ENCODE measurements at regions not wholly inside any gene's neighbourhood (a gene's known extent, or its start where the extent isn't known, plus 50 kb on each side); places are given as distances from the start of the nearest gene placed in this dataset.
A peak's percentile ranks its signal among the peaks of the same experiment; 100 is the strongest.

- no peaks in the 10 kb centered on the region for H3K36me3 ChIP-seq (ENCODE audit: insufficient read depth, low read length)
- no peak overlapping the region for H3K4me3 ChIP-seq (ENCODE audit: low read depth in 1 of 2, low read length in 2 of 2)
- H3K9ac ChIP-seq (ENCODE audit: low read length): no peak overlapping the region
- H3K27ac ChIP-seq (ENCODE audit: low read depth, low read length): no peak overlapping the region
- H3K4me1 ChIP-seq (ENCODE audit: insufficient read depth, low read length): peaks cover 5% of the 10 kb centered on the region
- no peaks in the 10 kb centered on the region for H3K9me3 ChIP-seq (ENCODE audit: low read length)
- H3K27me3 ChIP-seq (ENCODE audit: control insufficient read depth in 1 of 2, insufficient read depth in 2 of 2, low read length in 2 of 2): no peaks in the 10 kb centered on the region
Observed at GRCh38 chr2:150091846-150092245, 395.6 kb downstream of the RND3 start.

DNA sequence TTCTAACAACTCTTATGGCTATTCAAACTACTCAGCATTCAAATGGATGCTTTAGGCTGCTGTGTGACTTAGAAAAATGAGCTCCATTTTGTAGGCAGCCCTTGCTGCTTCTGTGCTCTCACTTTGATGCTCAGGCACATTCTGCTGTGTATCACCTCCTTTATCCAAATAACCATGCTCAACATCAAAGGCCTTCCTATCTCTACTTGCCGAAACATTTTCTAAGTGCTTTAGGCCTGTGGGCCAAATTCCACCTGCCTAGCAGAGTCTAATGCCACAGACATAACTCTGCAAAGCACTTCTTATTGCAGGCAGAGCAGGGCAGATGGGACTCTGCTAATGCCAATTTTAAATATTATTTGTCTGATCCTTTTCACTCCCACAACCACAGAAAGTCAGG is 397.4 kb downstream of the RND3 start:
- Histone ChIP-seq H3K36me3 (ENCODE audit: insufficient read depth, low read length) (no peaks in the 10 kb centered on the region), H3K4me3 (ENCODE audit: low read depth in 1 of 2, low read length in 2 of 2) (no peak overlapping the region), H3K9ac (ENCODE audit: low read length) (no peak overlapping the region), H3K9me3 (ENCODE audit: low read length) (no peaks in the 10 kb centered on the region), H3K27ac (ENCODE audit: low read depth, low read length) (no peak overlapping the region), H3K4me1 (ENCODE audit: insufficient read depth, low read length) (no peaks in the 10 kb centered on the region), H3K27me3 (ENCODE audit: control insufficient read depth in 1 of 2, insufficient read depth in 2 of 2, low read length in 2 of 2) (no peaks in the 10 kb centered on the region)

DNA sequence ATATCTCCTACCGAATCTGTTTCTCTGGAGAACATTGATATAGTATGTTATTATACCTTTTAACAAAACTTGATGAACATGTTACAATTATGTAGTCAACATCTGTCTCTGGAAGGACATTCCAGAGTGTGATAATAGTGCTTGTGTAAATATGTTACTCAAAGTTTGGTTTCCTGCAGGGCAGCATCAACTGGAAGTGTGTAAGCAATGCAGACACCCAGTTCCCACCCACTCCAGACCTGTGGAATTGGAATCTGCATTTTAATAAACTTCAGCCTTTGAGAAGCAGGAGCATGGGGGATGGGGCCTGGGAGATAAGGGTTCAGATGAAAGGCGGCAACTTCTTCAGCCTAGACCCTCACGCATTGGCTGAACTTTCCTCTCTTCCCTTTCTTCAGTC is 398.9 kb downstream of the RND3 start:
- H3K9me3 ChIP-seq (ENCODE audit: low read length): no peaks in the 10 kb centered on the region
- H3K4me3 ChIP-seq (ENCODE audit: low read depth in 1 of 2, low read length in 2 of 2): no peak overlapping the region
- H3K9ac ChIP-seq (ENCODE audit: low read length): no peak overlapping the region
- no peaks in the 10 kb centered on the region for H3K27me3 ChIP-seq (ENCODE audit: control insufficient read depth in 1 of 2, insufficient read depth in 2 of 2, low read length in 2 of 2)
- H3K4me1 ChIP-seq (ENCODE audit: insufficient read depth, low read length): no peaks in the 10 kb centered on the region
- no peaks in the 10 kb centered on the region for H3K36me3 ChIP-seq (ENCODE audit: insufficient read depth, low read length)
- no peak overlapping the region for H3K27ac ChIP-seq (ENCODE audit: low read depth, low read length)

- no peaks in the 10 kb centered on the region for H3K27me3 ChIP-seq (ENCODE audit: control insufficient read depth in 1 of 2, insufficient read depth in 2 of 2, low read length in 2 of 2)
- no peaks in the 10 kb centered on the region for H3K36me3 ChIP-seq (ENCODE audit: insufficient read depth, low read length)
Observed at GRCh38 chr2:150085478-150085877, 402.0 kb downstream of the RND3 start.

GRCh38 chr2:150081775-150082481 is 405.5 kb downstream of the RND3 start:
- no peaks in the 10 kb centered on the region for H3K4me1 ChIP-seq (ENCODE audit: insufficient read depth, low read length)
- H3K9me3 ChIP-seq (ENCODE audit: low read length): no peaks in the 10 kb centered on the region
- no peaks in the 10 kb centered on the region for H3K27me3 ChIP-seq (ENCODE audit: control insufficient read depth in 1 of 2, insufficient read depth in 2 of 2, low read length in 2 of 2)
- no peak overlapping the region for H3K27ac ChIP-seq (ENCODE audit: low read depth, low read length)
- H3K9ac ChIP-seq (ENCODE audit: low read length): no peak overlapping the region
- H3K36me3 ChIP-seq (ENCODE audit: insufficient read depth, low read length): no peaks in the 10 kb centered on the region
- H3K4me3 ChIP-seq (ENCODE audit: low read depth in 1 of 2, low read length in 2 of 2): no peak overlapping the region

More at GRCh38 chr2:150085478-150085877, 402.0 kb downstream of the RND3 start:
- Histone ChIP-seq H3K4me1 (ENCODE audit: insufficient read depth, low read length) (no peaks in the 10 kb centered on the region), H3K27ac (ENCODE audit: low read depth, low read length) (no peak overlapping the region), H3K9ac (ENCODE audit: low read length) (no peak overlapping the region), H3K9me3 (ENCODE audit: low read length) (no peaks in the 10 kb centered on the region), H3K4me3 (ENCODE audit: low read depth in 1 of 2, low read length in 2 of 2) (no peak overlapping the region)

GRCh38 chr2:150076281-150076680 is 411.2 kb downstream of the RND3 start:
- Histone ChIP-seq H3K36me3 (ENCODE audit: insufficient read depth, low read length) (no peaks in the 10 kb centered on the region), H3K4me3 (ENCODE audit: low read depth in 1 of 2, low read length in 2 of 2) (no peak overlapping the region), H3K9ac (ENCODE audit: low read length) (no peak overlapping the region), H3K27ac (ENCODE audit: low read depth, low read length) (no peak overlapping the region), H3K9me3 (ENCODE audit: low read length) (no peaks in the 10 kb centered on the region), H3K4me1 (ENCODE audit: insufficient read depth, low read length) (peaks cover 4% of the 10 kb centered on the region), H3K27me3 (ENCODE audit: control insufficient read depth in 1 of 2, insufficient read depth in 2 of 2, low read length in 2 of 2) (no peaks in the 10 kb centered on the region)

DNA sequence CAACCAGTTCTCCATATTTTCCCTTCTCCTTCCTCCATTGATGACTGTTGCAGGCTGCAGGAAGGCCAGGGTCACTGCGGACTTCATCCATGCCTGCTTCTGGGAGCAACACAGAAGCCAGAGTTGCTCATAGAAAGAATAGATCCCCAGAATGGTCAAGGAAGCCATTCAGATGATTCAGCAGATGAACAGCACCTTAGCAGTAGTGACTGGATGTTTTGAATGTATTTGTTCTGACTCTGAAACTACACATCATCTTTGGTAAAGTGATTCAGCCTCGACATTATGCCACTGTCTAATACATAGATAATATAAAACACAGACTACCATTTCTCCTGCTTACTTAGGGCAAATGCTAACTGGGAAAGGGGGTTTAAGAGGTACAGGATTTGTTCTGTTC is 411.6 kb downstream of the RND3 start:
- no peak overlapping the region for H3K4me3 ChIP-seq (ENCODE audit: low read depth in 1 of 2, low read length in 2 of 2)
- H3K9me3 ChIP-seq (ENCODE audit: low read length): no peaks in the 10 kb centered on the region
- no peak overlapping the region for H3K27ac ChIP-seq (ENCODE audit: low read depth, low read length)
- H3K36me3 ChIP-seq (ENCODE audit: insufficient read depth, low read length): no peaks in the 10 kb centered on the region
- H3K9ac ChIP-seq (ENCODE audit: low read length): no peak overlapping the region
- H3K4me1 ChIP-seq (ENCODE audit: insufficient read depth, low read length): peaks cover 4% of the 10 kb centered on the region
- H3K27me3 ChIP-seq (ENCODE audit: control insufficient read depth in 1 of 2, insufficient read depth in 2 of 2, low read length in 2 of 2): no peaks in the 10 kb centered on the region

DNA sequence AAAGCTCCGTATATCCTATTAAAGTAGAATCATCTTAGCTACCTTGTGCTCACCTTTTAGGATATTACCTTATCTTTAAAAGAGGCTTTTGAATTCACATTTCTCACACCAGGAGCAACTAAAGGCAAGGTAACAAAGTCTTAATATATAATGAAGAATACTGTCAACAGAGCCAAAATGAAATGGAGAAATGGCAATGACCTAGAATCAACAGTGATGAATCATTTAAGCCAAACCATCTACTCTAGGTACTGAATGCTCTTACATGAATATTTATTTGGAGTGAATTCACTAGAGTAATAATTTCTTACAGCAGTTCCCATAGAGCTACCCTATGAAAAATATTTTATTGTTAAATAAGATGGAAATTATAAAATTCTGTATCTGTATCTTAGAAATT is 421.0 kb downstream of the RND3 start:
- no peak overlapping the region for H3K9ac ChIP-seq (ENCODE audit: low read length)
- peaks cover 19% of the 10 kb centered on the region for H3K4me1 ChIP-seq (ENCODE audit: insufficient read depth, low read length)
- H3K27me3 ChIP-seq (ENCODE audit: control insufficient read depth in 1 of 2, insufficient read depth in 2 of 2, low read length in 2 of 2): no peaks in the 10 kb centered on the region
- H3K27ac ChIP-seq (ENCODE audit: low read depth, low read length): no peak overlapping the region
- no peaks in the 10 kb centered on the region for H3K9me3 ChIP-seq (ENCODE audit: low read length)
- no peak overlapping the region for H3K4me3 ChIP-seq (ENCODE audit: low read depth in 1 of 2, low read length in 2 of 2)
- no peaks in the 10 kb centered on the region for H3K36me3 ChIP-seq (ENCODE audit: insufficient read depth, low read length)

GRCh38 chr2:150063931-150064548 is 423.4 kb downstream of the RND3 start:
- Histone ChIP-seq H3K9ac (ENCODE audit: low read length) (no peak overlapping the region), H3K27ac (ENCODE audit: low read depth, low read length) (no peak overlapping the region), H3K4me1 (ENCODE audit: insufficient read depth, low read length) (peaks cover 19% of the 10 kb centered on the region), H3K4me3 (ENCODE audit: low read depth in 1 of 2, low read length in 2 of 2) (peak overlapping the region in 1 of 2 donors; percentile 10), H3K36me3 (ENCODE audit: insufficient read depth, low read length) (no peaks in the 10 kb centered on the region), H3K27me3 (ENCODE audit: control insufficient read depth in 1 of 2, insufficient read depth in 2 of 2, low read length in 2 of 2) (no peaks in the 10 kb centered on the region), H3K9me3 (ENCODE audit: low read length) (no peaks in the 10 kb centered on the region)

- Histone ChIP-seq H3K9me3 (ENCODE audit: low read length) (no peaks in the 10 kb centered on the region), H3K4me3 (ENCODE audit: low read depth in 1 of 2, low read length in 2 of 2) (peak overlapping the region; percentile 8 to 10), H3K27ac (ENCODE audit: low read depth, low read length) (no peak overlapping the region), H3K27me3 (ENCODE audit: control insufficient read depth in 1 of 2, insufficient read depth in 2 of 2, low read length in 2 of 2) (no peaks in the 10 kb centered on the region), H3K9ac (ENCODE audit: low read length) (no peak overlapping the region), H3K4me1 (ENCODE audit: insufficient read depth, low read length) (peaks cover 19% of the 10 kb centered on the region), H3K36me3 (ENCODE audit: insufficient read depth, low read length) (no peaks in the 10 kb centered on the region)
Observed at GRCh38 chr2:150063432-150063889, 424.0 kb downstream of the RND3 start.

DNA sequence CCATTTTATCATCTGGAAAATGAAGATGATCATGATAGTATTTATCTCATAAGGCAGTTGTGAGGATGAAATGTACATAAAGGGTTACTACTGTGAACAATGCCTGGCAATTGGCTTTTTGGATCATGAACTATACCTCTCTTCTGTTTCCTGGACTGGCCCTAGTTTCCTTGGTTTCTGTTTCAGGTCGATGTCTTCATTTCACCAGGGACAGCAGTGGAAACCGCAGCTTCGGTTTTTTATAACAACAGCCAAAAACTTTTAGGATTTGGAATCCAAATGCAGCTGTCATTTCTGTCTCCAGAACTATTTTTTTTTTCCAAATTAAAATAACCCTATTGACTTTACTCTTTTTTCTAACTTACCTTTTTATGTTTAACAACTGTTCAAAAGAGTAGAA is 425.1 kb downstream of the RND3 start:
- Histone ChIP-seq H3K4me3 (ENCODE audit: low read depth in 1 of 2, low read length in 2 of 2) (no peak overlapping the region), H3K36me3 (ENCODE audit: insufficient read depth, low read length) (no peaks in the 10 kb centered on the region), H3K9me3 (ENCODE audit: low read length) (no peaks in the 10 kb centered on the region), H3K27me3 (ENCODE audit: control insufficient read depth in 1 of 2, insufficient read depth in 2 of 2, low read length in 2 of 2) (no peaks in the 10 kb centered on the region), H3K4me1 (ENCODE audit: insufficient read depth, low read length) (peaks cover 19% of the 10 kb centered on the region), H3K9ac (ENCODE audit: low read length) (no peak overlapping the region), H3K27ac (ENCODE audit: low read depth, low read length) (no peak overlapping the region)

DNA sequence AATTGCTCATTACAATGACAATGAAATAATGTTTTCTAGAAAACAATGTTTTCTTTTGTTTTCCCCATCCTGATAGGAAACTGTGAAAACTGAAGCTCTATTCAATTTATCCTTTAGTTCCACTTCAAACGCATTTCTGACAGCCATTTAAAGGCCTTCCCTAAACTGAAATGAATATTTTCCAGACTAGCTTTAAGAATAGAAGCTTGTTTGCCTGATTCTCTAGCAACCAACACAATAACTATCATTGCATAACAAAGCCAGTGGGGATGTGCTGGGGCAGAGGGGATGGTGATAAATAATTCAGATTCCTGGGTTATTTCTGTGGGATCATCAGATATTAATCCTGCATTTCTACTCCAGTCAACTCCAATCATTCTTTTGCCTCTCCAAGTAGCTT is 427.1 kb downstream of the RND3 start:
- Histone ChIP-seq H3K4me1 (ENCODE audit: insufficient read depth, low read length) (peaks cover 19% of the 10 kb centered on the region), H3K27ac (ENCODE audit: low read depth, low read length) (no peak overlapping the region), H3K36me3 (ENCODE audit: insufficient read depth, low read length) (no peaks in the 10 kb centered on the region), H3K9me3 (ENCODE audit: low read length) (no peaks in the 10 kb centered on the region), H3K9ac (ENCODE audit: low read length) (no peak overlapping the region), H3K4me3 (ENCODE audit: low read depth in 1 of 2, low read length in 2 of 2) (no peak overlapping the region), H3K27me3 (ENCODE audit: control insufficient read depth in 1 of 2, insufficient read depth in 2 of 2, low read length in 2 of 2) (no peaks in the 10 kb centered on the region)
